HEK293 (cell line): ENCODE measurements at regions not wholly inside any gene's neighbourhood (a gene's known extent, or its start where the extent isn't known, plus 50 kb on each side); places are given as distances from the start of the nearest gene placed in this dataset.

Experiments
- CTCF ChIA-PET: fragments of 350-600 bp; formaldehyde crosslinking; extraction: SDS; loops from one replicate; lab custom pipeline; 2021; ENCODE audit warnings: antibody characterized with exemption; lab: Yijun Ruan, JAX
- POLR2A ChIA-PET: fragments of 300-600 bp; formaldehyde crosslinking; extraction: SDS; loops from one replicate; lab custom pipeline; 2020; ENCODE audit warnings: antibody characterized with exemption, inconsistent platforms; lab: Yijun Ruan, JAX
- H3K27ac ChIP-seq: fragments of 200-500 bp; sonication (Bioruptor generic); 2 replicates; pipeline ENCODE4 v1.5.1; 2014; ENCODE audit warnings: low read depth, low read length, control low read depth, inconsistent platforms; ENCODE audit errors: extremely low read depth
- H3K36me3 ChIP-seq, 2 experiments: fragments of 200-500 bp in 1 of 2; sonication (Bioruptor generic) in 1 of 2; 1 replicate in 1 of 2; 2 replicates in 1 of 2; pipeline ENCODE4 v1.5.1; 2014 to 2017; ENCODE audit warnings: inconsistent platforms in 2 of 2, low read length in 2 of 2; ENCODE audit not compliant: control insufficient read depth in 2 of 2, insufficient read depth in 1 of 2
- H3K4me1 ChIP-seq: fragments of 200-500 bp; sonication (Bioruptor generic); 2 replicates; pipeline ENCODE4 v1.5.1; 2014; ENCODE audit warnings: mild to moderate bottlenecking, low read length, inconsistent platforms; ENCODE audit not compliant: control insufficient read depth, insufficient read depth
- H3K4me3 ChIP-seq: 2 replicates; pipeline ENCODE4 v1.5.1; 2011; ENCODE audit warnings: low read depth, mild to moderate bottlenecking, control low read depth, low read length, moderate library complexity
- H3K9me3 ChIP-seq: fragments of 200-500 bp; sonication (Bioruptor generic); 2 replicates; pipeline ENCODE4 v1.5.1; 2014; ENCODE audit warnings: low read depth, low read length, inconsistent platforms; ENCODE audit not compliant: control insufficient read depth, insufficient read depth
- EGR2 ChIP-seq: fragments of 450-650 bp; formaldehyde crosslinking; IDR thresholded peaks from 2 replicates; pipeline ENCODE4 v1.5.1; 2016; ENCODE audit warnings: low read depth, missing biosample characterization, missing genetic modification characterization
- FEZF1 ChIP-seq: fragments of 450-650 bp; formaldehyde crosslinking; IDR thresholded peaks from 2 replicates; pipeline ENCODE4 v1.5.1; 2016; ENCODE audit warnings: missing biosample characterization, missing genetic modification characterization
- GFI1B ChIP-seq: fragments of 450-650 bp; formaldehyde crosslinking; IDR thresholded peaks from 2 replicates; pipeline ENCODE4 v1.5.1; 2016; ENCODE audit warnings: missing biosample characterization, missing genetic modification characterization
- GLIS1 ChIP-seq: fragments of 450-650 bp; formaldehyde crosslinking; IDR thresholded peaks from 2 replicates; pipeline ENCODE4 v1.5.1; 2016; ENCODE audit warnings: missing biosample characterization, missing genetic modification characterization
- KLF1 ChIP-seq: fragments of 450-650 bp; formaldehyde crosslinking; IDR thresholded peaks from 2 replicates; pipeline ENCODE4 v1.5.1; 2016; ENCODE audit warnings: missing biosample characterization, missing genetic modification characterization
- MEIS1 ChIP-seq: sonication (generic); formaldehyde crosslinking; IDR thresholded peaks from 2 replicates; pipeline ENCODE4 v1.8.1; 2022; ENCODE audit warnings: missing genetic modification reagents, mild to moderate bottlenecking, borderline replicate concordance
- OSR2 ChIP-seq: fragments of 450-650 bp; formaldehyde crosslinking; IDR thresholded peaks from 2 replicates; pipeline ENCODE4 v1.5.1; 2016; ENCODE audit warnings: missing biosample characterization, missing genetic modification characterization
- PATZ1 ChIP-seq: fragments of 450-650 bp; formaldehyde crosslinking; IDR thresholded peaks from 2 replicates; pipeline ENCODE4 v1.5.1; 2016; ENCODE audit warnings: missing biosample characterization, missing genetic modification characterization
- SP3 ChIP-seq: fragments of 450-650 bp; formaldehyde crosslinking; IDR thresholded peaks from 2 replicates; pipeline ENCODE4 v1.5.1; 2016; ENCODE audit warnings: missing biosample characterization, missing genetic modification characterization
- SP7 ChIP-seq: fragments of 450-650 bp; formaldehyde crosslinking; IDR thresholded peaks from 2 replicates; pipeline ENCODE4 v1.5.1; 2016; ENCODE audit warnings: missing biosample characterization, missing genetic modification characterization
- ZEB2 ChIP-seq: fragments of 450-650 bp; formaldehyde crosslinking; IDR thresholded peaks from 2 replicates; pipeline ENCODE4 v1.5.1; 2016; ENCODE audit warnings: missing biosample characterization, missing genetic modification characterization
- ZNF10 ChIP-seq: fragments of 450-650 bp; formaldehyde crosslinking; IDR thresholded peaks from 2 replicates; pipeline ENCODE4 v1.5.1; 2017; ENCODE audit warnings: missing biosample characterization, missing genetic modification characterization
- ZNF184 ChIP-seq: fragments of 450-650 bp; IDR thresholded peaks from 2 replicates; pipeline ENCODE4 v1.5.1; 2018; ENCODE audit warnings: missing biosample characterization, mild to moderate bottlenecking, missing genetic modification characterization
- ZNF341 ChIP-seq: fragments of 450-650 bp; formaldehyde crosslinking; IDR thresholded peaks from 2 replicates; pipeline ENCODE4; 2016; ENCODE audit warnings: low read depth, missing biosample characterization, missing genetic modification characterization
- ZNF366 ChIP-seq: fragments of 450-650 bp; formaldehyde crosslinking; conservative IDR thresholded peaks from 2 replicates; pipeline ENCODE4 v1.5.1; 2016; ENCODE audit warnings: missing biosample characterization, missing genetic modification characterization
- ZNF558 ChIP-seq: fragments of 450-650 bp; formaldehyde crosslinking; IDR thresholded peaks from 2 replicates; pipeline ENCODE4 v1.5.1; 2016; ENCODE audit warnings: missing biosample characterization, missing genetic modification characterization
- ZNF585B ChIP-seq: fragments of 450-650 bp; formaldehyde crosslinking; IDR thresholded peaks from 2 replicates; pipeline ENCODE4 v1.5.1; 2016; ENCODE audit warnings: missing biosample characterization, missing genetic modification characterization
- ZNF623 ChIP-seq: fragments of 450-650 bp; formaldehyde crosslinking; IDR thresholded peaks from 2 replicates; pipeline ENCODE4 v1.5.1; 2016; ENCODE audit warnings: missing biosample characterization, missing genetic modification characterization
- ZNF626 ChIP-seq: fragments of 450-650 bp; sonication (Bioruptor Pico); formaldehyde crosslinking; IDR thresholded peaks from 2 replicates; pipeline ENCODE4 v1.5.1; 2018; ENCODE audit warnings: missing biosample characterization, missing genetic modification characterization, inconsistent platforms
- ZNF664 ChIP-seq: fragments of 450-650 bp; formaldehyde crosslinking; IDR thresholded peaks from 2 replicates; pipeline ENCODE4 v1.5.1; 2016; ENCODE audit warnings: missing biosample characterization, missing genetic modification characterization
- ZNF677 ChIP-seq: fragments of 450-650 bp; IDR thresholded peaks from 2 replicates; pipeline ENCODE4 v1.5.0; 2018; ENCODE audit warnings: missing biosample characterization, mild to moderate bottlenecking, missing genetic modification characterization, moderate library complexity
- ZNF701 ChIP-seq: fragments of 450-650 bp; formaldehyde crosslinking; IDR thresholded peaks from 2 replicates; pipeline ENCODE4 v1.5.1; 2016; ENCODE audit warnings: missing biosample characterization, missing genetic modification characterization
- ZNF747 ChIP-seq: fragments of 450-650 bp; formaldehyde crosslinking; IDR thresholded peaks from 2 replicates; pipeline ENCODE4 v1.5.1; 2016; ENCODE audit warnings: missing biosample characterization, missing genetic modification characterization
- ZNF76 ChIP-seq: fragments of 450-650 bp; formaldehyde crosslinking; IDR thresholded peaks from 2 replicates; pipeline ENCODE4; 2016; ENCODE audit warnings: low read depth, missing biosample characterization, missing genetic modification characterization, borderline replicate concordance
- ZNF768 ChIP-seq: fragments of 450-650 bp; formaldehyde crosslinking; IDR thresholded peaks from 2 replicates; pipeline ENCODE4 v1.5.1; 2018; ENCODE audit warnings: missing biosample characterization, mild to moderate bottlenecking, missing genetic modification characterization
- ZSCAN30 ChIP-seq: fragments of 450-650 bp; IDR thresholded peaks from 2 replicates; pipeline ENCODE4 v1.5.1; 2018; ENCODE audit warnings: missing biosample characterization, mild to moderate bottlenecking, missing genetic modification characterization, moderate library complexity

- TF ChIP-seq PATZ1 (tag by site-specific recombination) = no peak
- no peak for TF ChIP-seq ZNF623 (tag by site-specific recombination)
- TF ChIP-seq OSR2 = 0 out of 2 replicates have a peak, but pooled peaks have one; percentile 21
- TF ChIP-seq ZNF558 (tag by site-specific recombination) = 0 out of 2 replicates have a peak, but pooled peaks have one; percentile 25
- no peak for TF ChIP-seq ZNF341
- TF ChIP-seq ZNF585B = no peak
- peak; percentile 64; the same call in 1 of the 2 replicates for TF ChIP-seq SP7 (tag by site-specific recombination)
- TF ChIP-seq MEIS1 = no peak
- TF ChIP-seq ZNF677 (tag by site-specific recombination) = no peak
- TF ChIP-seq ZEB2 (tag by site-specific recombination) = peak; percentile 60; the same call in 1 of the 2 replicates
- TF ChIP-seq ZNF10 (tag by site-specific recombination) = 0 out of 2 replicates have a peak, but pooled peaks have one; percentile 18
- no peak for TF ChIP-seq ZNF701
- TF ChIP-seq ZNF76 (tag by site-specific recombination) = no peak; the same call in 1 of the 2 replicates
Observed at GRCh38 chr10:8233832-8234259, 179.4 kb downstream of the GATA3 start (continued).

GRCh38 chr10:8235253-8236027 is 181.0 kb downstream of the GATA3 start:
- peaks cover 11% of the 10 kb centered on the region for H3K4me1 ChIP-seq
- H3K27ac ChIP-seq = no peak overlapping the region
- CTCF ChIA-PET = no interaction called here
- TF ChIP-seq GFI1B (tag by site-specific recombination) (no peak), ZNF184 (no peak), ZNF768 (tag by site-specific recombination) (no peak), EGR2 (tag by site-specific recombination) (no peak), SP3 (tag by site-specific recombination) (no peak), ZNF366 (tag by site-specific recombination) (no peak), ZNF626 (no peak), ZSCAN30 (tag by site-specific recombination) (no peak), ZNF664 (tag by site-specific recombination) (no peak), ZNF747 (tag by site-specific recombination) (no peak), FEZF1 (tag by site-specific recombination) (no peak), ZNF623 (tag by site-specific recombination) (no peak), GLIS1 (tag by site-specific recombination) (no peak), KLF1 (no peak)
- no peak overlapping the region for H3K4me3 ChIP-seq
- POLR2A ChIA-PET = no interaction called here
- H3K36me3 ChIP-seq = no peaks in the 10 kb centered on the region
- H3K9me3 ChIP-seq = no peaks in the 10 kb centered on the region
